Central memory CD8-positive, alpha-beta T cell (primary cell): ENCODE measurements at regions not wholly inside any gene's neighbourhood (a gene's known extent, or its start where the extent isn't known, plus 50 kb on each side); places are given as distances from the start of the nearest gene placed in this dataset.
"Not testable (repeated sequence)": the region's sequence is repeated elsewhere in the genome, so short reads cannot be mapped to it uniquely, and the experiment has no call there.

Experiments used
- ATAC-seq: fragments of 150-1000 bp; cut with Tn5 transposase; replicated peaks from 2 replicates; pipeline ENCODE4 v1.10.0; 2022; ENCODE audit warnings: mild to moderate bottlenecking, moderate FRiP score, moderate number of reproducible peaks; ENCODE audit not compliant: poor library complexity, severe bottlenecking; ENCODE audit errors: extremely low read depth
- DNase-seq, 2 donors: peaks; one replicate each; pipeline ENCODE4 v3.0.0; 2021; ENCODE audit warnings: low spot score in 2 of 2
- H3K27ac Mint-ChIP-seq: one replicate; pipeline ENCODE4 v1.8.0; 2022; ENCODE audit warnings: low read depth, mild to moderate bottlenecking, moderate library complexity, mixed read lengths
- H3K27me3 Mint-ChIP-seq: one replicate; pipeline ENCODE4 v1.8.0; 2022; ENCODE audit warnings: mixed read lengths
- H3K36me3 Mint-ChIP-seq: one replicate; pipeline ENCODE4 v1.8.0; 2022; ENCODE audit warnings: mild to moderate bottlenecking, moderate library complexity, mixed read lengths; ENCODE audit not compliant: insufficient read depth
- H3K4me1 Mint-ChIP-seq: one replicate; pipeline ENCODE4 v1.8.0; 2022; ENCODE audit warnings: mixed read lengths
- H3K4me3 Mint-ChIP-seq: one replicate; pipeline ENCODE4 v1.8.0; 2022; ENCODE audit warnings: mild to moderate bottlenecking, moderate library complexity, mixed read lengths
- H3K9me3 Mint-ChIP-seq: one replicate; pipeline ENCODE4 v1.8.0; 2022; ENCODE audit warnings: mixed read lengths

DNA sequence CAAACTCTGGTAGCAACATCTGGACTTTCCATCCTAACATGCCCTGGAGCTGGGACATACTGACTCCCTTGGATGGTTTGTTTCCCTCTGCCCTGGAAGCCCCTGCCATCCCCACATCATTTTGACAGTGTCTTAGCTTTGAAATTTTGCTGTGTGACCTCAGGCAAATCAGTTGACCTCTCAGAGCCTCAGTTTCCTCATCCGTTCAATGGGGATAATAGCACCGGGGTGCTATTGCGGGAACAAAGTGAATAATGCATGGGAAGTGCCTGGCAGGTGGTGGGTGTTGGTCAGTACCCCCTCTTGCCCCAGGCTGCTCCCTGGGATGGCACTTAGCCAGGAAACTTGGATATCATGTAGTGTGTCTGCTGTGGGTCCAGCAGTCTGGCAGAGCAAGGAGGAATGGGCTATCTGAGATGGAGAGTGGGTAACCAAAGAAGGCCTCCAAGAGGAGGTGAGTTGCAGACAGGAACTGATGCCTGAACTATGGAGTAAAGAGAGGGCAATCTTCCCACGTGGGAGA is 88.6 kb downstream of the MRPL14 start:
- H3K4me3 Mint-ChIP-seq = no peak overlapping the region
- H3K27me3 Mint-ChIP-seq = peaks cover 18% of the 10 kb centered on the region
- H3K9me3 Mint-ChIP-seq = no peaks in the 10 kb centered on the region
- H3K36me3 Mint-ChIP-seq = no peaks in the 10 kb centered on the region
- H3K4me1 Mint-ChIP-seq = no peaks in the 10 kb centered on the region
- no peak for ATAC-seq
- no peak overlapping the region for H3K27ac Mint-ChIP-seq
- no peak for DNase-seq

DNA sequence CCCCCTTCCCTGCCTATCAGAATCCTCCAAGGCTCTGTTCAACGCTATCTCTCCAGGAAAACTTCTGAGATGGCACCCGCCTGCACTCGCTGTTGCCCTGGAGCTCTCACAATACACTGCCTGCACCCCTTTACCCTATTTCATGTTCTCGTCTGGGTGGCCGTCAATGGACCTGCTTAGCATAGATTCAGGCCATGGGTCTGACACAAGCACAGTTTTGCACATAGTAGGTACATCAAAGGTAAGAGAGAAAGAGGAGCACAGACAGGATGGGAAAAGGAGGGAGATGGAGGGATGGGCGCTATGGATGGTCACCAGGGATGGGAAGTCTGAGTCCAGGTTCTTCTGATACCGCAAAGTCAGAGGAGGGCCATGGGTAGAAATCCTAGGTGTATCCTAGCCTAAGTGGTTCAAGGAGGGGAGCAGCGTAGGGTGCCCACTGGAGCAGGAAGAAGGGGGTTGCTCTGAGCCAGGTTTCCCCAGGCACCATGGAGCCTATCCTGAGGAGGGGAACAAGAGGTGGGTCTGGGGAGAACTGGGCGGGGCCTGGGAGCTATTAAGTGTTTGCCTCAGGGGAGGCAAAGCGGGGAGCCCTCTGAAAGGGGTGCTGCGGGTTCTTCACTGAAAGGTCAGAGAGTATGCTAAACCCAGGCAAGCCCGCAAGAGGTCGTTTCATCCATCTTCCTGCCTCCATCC is 89.3 kb downstream of the MRPL14 start:
- DNase-seq = no peak
- H3K4me1 Mint-ChIP-seq = no peaks in the 10 kb centered on the region
- H3K27me3 Mint-ChIP-seq = peaks cover 18% of the 10 kb centered on the region
- ATAC-seq = no peak
- no peaks in the 10 kb centered on the region for H3K36me3 Mint-ChIP-seq
- H3K4me3 Mint-ChIP-seq = no peak overlapping the region
- H3K9me3 Mint-ChIP-seq = no peaks in the 10 kb centered on the region
- no peak overlapping the region for H3K27ac Mint-ChIP-seq

DNA sequence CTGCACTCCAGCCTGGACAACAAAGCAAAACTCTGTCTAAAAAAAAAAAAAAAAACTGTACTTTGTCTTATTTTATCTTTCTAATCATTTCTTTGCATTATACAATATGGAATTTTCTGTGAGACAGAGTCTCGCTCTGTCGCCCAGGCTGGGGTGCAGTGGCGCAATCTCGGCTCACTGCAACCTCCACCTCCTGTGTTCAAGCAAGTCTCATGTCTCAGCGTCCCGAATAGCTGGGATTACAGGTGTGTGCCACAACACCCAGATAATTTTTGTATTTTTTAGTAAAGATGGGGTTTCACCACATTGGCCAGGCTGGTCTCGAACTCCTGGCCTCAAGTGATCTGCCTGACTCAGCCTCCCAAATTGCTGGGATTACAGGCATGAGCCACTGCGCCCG is 90.0 kb downstream of the MRPL14 start:
- H3K27me3 Mint-ChIP-seq = peaks cover 18% of the 10 kb centered on the region
- H3K4me1 Mint-ChIP-seq, DNase-seq, H3K36me3 Mint-ChIP-seq, H3K9me3 Mint-ChIP-seq, H3K27ac Mint-ChIP-seq, ATAC-seq, H3K4me3 Mint-ChIP-seq: not testable (repeated sequence)

DNA sequence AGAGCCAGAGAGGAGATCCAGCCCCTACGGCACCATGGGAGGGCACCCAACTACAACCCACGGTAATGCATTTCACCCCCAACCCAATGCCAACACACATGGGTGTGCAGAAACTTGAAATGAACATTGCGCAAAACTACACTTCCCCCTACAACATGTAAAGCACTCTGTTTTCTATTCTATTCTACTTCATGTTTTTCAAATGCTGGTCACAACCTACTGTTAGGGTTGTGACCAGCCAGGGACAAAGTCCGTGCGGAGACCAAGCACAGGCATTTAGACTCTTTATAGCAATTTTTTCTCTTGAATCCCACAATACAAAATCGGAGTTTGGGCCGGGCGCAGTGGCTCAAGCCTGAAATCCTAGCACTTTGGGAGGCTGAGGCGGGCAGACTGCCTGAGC is 90.6 kb downstream of the MRPL14 start:
- no peak for ATAC-seq
- Mint-ChIP-seq H3K27me3 (peaks cover 18% of the 10 kb centered on the region), H3K27ac (no peak overlapping the region), H3K9me3 (no peaks in the 10 kb centered on the region), H3K4me1 (no peaks in the 10 kb centered on the region), H3K36me3 (no peaks in the 10 kb centered on the region), H3K4me3 (no peak overlapping the region)
- DNase-seq = no peak

GRCh38 chr6:44036196-44036595 is 91.1 kb downstream of the MRPL14 start:
- no peak overlapping the region for H3K4me3 Mint-ChIP-seq
- no peaks in the 10 kb centered on the region for H3K36me3 Mint-ChIP-seq
- DNase-seq (no peak), ATAC-seq (no peak)
- no peak overlapping the region for H3K27ac Mint-ChIP-seq
- H3K9me3 Mint-ChIP-seq = no peaks in the 10 kb centered on the region
- no peaks in the 10 kb centered on the region for H3K4me1 Mint-ChIP-seq
- H3K27me3 Mint-ChIP-seq = peaks cover 18% of the 10 kb centered on the region

DNA sequence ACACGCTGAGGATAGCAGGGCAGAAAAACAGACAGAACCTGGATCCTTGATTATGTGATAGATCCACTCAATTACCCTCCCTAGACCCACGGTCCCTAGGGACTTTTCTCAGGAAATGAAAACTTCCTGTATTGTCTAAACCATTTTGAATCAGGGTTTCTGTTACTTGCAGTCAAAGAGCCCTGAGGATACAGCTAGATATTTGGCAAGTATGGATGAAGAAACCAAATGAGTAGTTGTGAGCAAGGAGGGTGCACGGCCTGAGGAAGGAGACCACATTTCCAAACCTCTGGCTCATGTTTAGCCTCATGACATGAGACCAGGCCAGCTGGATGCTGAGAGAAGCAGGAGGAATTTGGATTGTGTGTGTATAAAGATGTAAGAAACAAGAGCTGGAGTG is 91.6 kb downstream of the MRPL14 start:
- no peaks in the 10 kb centered on the region for H3K4me1 Mint-ChIP-seq
- no peak overlapping the region for H3K4me3 Mint-ChIP-seq
- no peaks in the 10 kb centered on the region for H3K9me3 Mint-ChIP-seq
- H3K27ac Mint-ChIP-seq = no peak overlapping the region
- DNase-seq (no peak), ATAC-seq (no peak)
- H3K27me3 Mint-ChIP-seq = peaks cover 18% of the 10 kb centered on the region
- no peaks in the 10 kb centered on the region for H3K36me3 Mint-ChIP-seq

GRCh38 chr6:44034931-44035345 is 92.3 kb downstream of the MRPL14 start:
- H3K27me3 Mint-ChIP-seq = peaks cover 25% of the 10 kb centered on the region
- no peaks in the 10 kb centered on the region for H3K4me1 Mint-ChIP-seq
- no peak for DNase-seq
- no peaks in the 10 kb centered on the region for H3K9me3 Mint-ChIP-seq
- H3K36me3 Mint-ChIP-seq = no peaks in the 10 kb centered on the region
- H3K27ac Mint-ChIP-seq = no peak overlapping the region
- no peak for ATAC-seq
- H3K4me3 Mint-ChIP-seq = no peak overlapping the region

DNA sequence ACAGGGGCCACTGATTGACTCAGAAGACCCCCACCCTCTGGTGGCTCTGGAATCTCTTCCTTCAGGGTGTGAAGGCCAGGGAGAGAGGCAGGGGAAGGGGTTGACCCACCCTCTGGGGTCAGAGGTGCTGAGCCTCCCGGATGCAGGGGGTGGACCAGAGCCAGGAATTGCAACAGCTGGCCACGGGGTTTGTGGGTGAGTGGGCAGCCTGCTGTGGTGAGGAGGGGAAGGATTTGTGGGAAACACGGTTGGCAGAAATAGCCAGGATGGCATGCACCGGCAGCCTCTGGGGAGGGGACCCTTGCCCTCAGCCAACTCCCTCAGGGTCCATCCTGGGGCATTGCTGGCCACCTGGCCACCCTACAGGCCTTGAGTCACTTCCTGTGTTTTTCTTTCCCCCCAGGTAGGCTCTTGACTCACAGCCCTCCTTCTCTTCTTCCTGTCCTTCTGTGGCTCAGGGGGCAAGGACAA is 92.8 kb downstream of the MRPL14 start:
- H3K9me3 Mint-ChIP-seq = no peaks in the 10 kb centered on the region
- ATAC-seq = no peak
- H3K27me3 Mint-ChIP-seq = peaks cover 28% of the 10 kb centered on the region
- H3K4me1 Mint-ChIP-seq = no peaks in the 10 kb centered on the region
- no peak overlapping the region for H3K4me3 Mint-ChIP-seq
- no peak for DNase-seq
- no peak overlapping the region for H3K27ac Mint-ChIP-seq
- H3K36me3 Mint-ChIP-seq = no peaks in the 10 kb centered on the region

GRCh38 chr6:44030812-44031454 is 96.3 kb downstream of the MRPL14 start:
- Mint-ChIP-seq H3K4me3 (no peak overlapping the region), H3K4me1 (no peaks in the 10 kb centered on the region), H3K27me3 (peaks cover 18% of the 10 kb centered on the region), H3K36me3 (no peaks in the 10 kb centered on the region), H3K9me3 (no peaks in the 10 kb centered on the region), H3K27ac (no peak overlapping the region)
- DNase-seq (no peak), ATAC-seq (no peak)

- no peak for DNase-seq
- Mint-ChIP-seq H3K36me3 (no peaks in the 10 kb centered on the region), H3K27me3 (peaks cover 18% of the 10 kb centered on the region), H3K4me3 (no peak overlapping the region), H3K9me3 (no peaks in the 10 kb centered on the region), H3K27ac (no peak overlapping the region), H3K4me1 (no peaks in the 10 kb centered on the region)
- no peak for ATAC-seq
Observed at GRCh38 chr6:44029444-44030185, 97.6 kb downstream of the MRPL14 start.

DNA sequence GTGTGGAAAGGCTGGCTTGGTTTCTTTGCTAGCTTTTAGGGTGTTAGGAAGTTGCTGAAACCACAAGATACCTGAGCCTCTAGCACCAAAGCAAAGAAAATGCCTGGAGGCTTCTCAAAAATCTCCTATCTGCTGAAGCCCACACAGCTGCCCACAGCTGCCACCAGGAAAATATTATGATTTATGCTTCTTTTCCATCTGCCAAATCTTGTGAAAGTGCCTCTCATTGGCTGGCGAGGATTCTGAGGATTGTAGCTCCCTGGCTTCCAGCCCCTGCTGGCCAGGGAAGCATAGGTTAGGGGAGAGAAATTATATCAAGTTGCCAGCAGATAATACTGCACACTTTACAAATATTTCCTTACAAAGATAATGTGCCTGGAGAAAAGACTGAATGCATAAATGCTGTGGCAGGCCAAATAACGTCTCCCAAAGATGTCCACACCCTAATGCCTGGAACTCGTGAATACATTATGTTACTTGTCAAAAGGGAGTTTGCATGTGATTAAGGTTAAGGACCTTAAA is 98.4 kb downstream of the MRPL14 start:
- Mint-ChIP-seq H3K27ac (no peak overlapping the region), H3K36me3 (no peaks in the 10 kb centered on the region), H3K27me3 (peaks cover 18% of the 10 kb centered on the region), H3K4me3 (no peak overlapping the region), H3K9me3 (no peaks in the 10 kb centered on the region), H3K4me1 (no peaks in the 10 kb centered on the region)
- ATAC-seq (no peak), DNase-seq (no peak)

DNA sequence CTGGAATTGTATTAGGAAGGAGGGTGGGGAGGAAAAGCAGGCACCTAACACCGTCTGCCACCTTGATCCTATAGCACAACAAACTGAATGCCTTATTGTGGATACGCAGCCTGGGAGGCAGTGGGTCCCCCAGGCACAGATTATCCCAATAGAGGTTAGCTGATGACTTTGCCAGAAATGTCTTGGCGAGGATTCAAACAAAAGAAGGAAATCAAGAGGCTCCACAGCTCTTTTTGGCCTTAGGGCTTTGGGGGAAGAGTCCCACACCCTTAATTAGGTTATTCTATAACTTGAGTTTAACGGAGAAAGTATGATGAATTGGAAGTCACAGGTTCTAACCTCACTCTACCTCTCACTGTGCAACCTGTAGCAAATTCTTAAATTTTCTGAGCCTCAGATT is 102.0 kb downstream of the MRPL14 start:
- H3K27me3 Mint-ChIP-seq = peaks cover 33% of the 10 kb centered on the region
- no peaks in the 10 kb centered on the region for H3K36me3 Mint-ChIP-seq
- no peak overlapping the region for H3K27ac Mint-ChIP-seq
- ATAC-seq = no peak
- no peak overlapping the region for H3K4me3 Mint-ChIP-seq
- no peaks in the 10 kb centered on the region for H3K4me1 Mint-ChIP-seq
- H3K9me3 Mint-ChIP-seq = no peaks in the 10 kb centered on the region
- no peak for DNase-seq
